ENCODE measurements at regions not wholly inside any gene's neighbourhood (a gene's known extent, or its start where the extent isn't known, plus 50 kb on each side); places are given as distances from the start of the nearest gene placed in this dataset.

- no peak for DNase-seq
These were observed 266.9 kb upstream of the ARID1B start for GRCh38 chr6:156510242-156510641.

- DNase-seq = no peak
These were observed 267.7 kb upstream of the ARID1B start for GRCh38 chr6:156509496-156509895.

GRCh38 chr6:156508923-156509322 is 268.3 kb upstream of the ARID1B start:
- no peak for DNase-seq

- no peak for DNase-seq
These were observed 269.1 kb upstream of the ARID1B start for GRCh38 chr6:156508126-156508525.

DNA sequence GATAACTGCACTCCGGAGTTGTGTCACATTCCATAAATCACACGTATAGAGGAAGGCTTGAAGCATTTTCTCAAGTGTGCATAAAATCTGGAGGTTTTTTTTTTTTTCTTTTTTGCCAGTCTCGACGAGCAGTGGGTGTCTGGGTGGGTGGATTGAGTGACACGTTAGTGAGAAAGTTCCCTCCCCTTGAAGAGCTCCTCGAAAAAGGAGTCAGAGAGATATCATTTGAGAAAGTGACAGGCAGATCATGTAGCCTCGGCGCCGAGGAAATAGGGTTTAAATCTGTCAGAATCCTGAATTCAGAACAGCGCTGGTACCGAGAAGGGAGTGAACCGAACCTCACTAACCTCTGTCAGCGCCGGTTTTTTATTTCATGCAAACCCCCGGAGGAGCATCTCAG is 269.5 kb upstream of the ARID1B start:
- DNase-seq = no peak

GRCh38 chr6:156507106-156507505 is 270.1 kb upstream of the ARID1B start:
- no peak for DNase-seq

DNA sequence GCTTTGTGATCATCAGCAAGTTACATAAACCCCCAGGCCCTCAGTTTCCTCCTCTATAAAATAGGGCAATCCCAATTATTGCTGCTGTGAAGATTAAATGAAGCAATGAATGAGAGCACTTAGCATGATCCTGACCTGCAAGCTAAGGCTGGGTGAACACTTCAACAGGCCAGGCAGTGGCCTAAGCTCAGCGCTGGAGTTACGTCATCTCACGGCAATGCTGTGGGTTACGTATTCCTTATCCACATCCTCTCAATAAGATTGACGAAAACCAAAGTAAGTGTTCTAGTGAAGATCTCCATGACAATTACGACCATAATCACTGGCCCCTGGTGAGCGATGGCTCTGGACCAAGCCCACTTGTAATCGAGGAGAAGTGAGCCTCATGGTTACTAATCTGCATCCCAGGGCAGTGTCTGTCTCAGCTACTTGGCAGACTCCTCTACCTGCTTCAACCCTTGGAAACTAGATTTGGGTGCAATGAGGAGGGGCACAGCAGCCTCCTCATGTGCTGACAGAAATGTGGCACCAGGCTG is 274.1 kb upstream of the ARID1B start:
- DNase-seq = no peak

- DNase-seq = no peak
These were observed 279.6 kb upstream of the ARID1B start for GRCh38 chr6:156497618-156498017.

- no peak for DNase-seq
These were observed 289.3 kb upstream of the ARID1B start for GRCh38 chr6:156487877-156488276.

GRCh38 chr6:156485150-156485549 is 292.0 kb upstream of the ARID1B start:
- no peak for DNase-seq

- DNase-seq = no peak
These were observed 302.6 kb upstream of the ARID1B start for GRCh38 chr6:156474507-156475120.

DNA sequence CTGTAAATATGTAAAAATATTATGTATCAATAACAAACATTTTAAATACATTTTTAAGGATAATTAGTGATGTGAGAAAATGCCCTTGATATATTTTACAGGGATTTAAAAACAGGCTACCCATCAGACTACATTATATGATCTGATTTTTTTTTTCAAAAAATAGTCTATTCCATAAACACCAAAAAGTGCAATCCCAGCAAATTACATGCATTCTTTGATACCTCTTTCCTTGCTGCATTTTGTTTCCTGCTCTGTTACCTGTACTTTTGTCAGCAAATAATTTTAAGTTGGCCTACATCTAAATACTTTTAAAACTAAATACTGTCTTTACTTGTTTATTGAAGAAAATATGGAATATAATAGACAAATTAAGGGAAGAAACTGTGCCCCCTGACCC is 306.2 kb upstream of the ARID1B start:
- no peak for DNase-seq

DNA sequence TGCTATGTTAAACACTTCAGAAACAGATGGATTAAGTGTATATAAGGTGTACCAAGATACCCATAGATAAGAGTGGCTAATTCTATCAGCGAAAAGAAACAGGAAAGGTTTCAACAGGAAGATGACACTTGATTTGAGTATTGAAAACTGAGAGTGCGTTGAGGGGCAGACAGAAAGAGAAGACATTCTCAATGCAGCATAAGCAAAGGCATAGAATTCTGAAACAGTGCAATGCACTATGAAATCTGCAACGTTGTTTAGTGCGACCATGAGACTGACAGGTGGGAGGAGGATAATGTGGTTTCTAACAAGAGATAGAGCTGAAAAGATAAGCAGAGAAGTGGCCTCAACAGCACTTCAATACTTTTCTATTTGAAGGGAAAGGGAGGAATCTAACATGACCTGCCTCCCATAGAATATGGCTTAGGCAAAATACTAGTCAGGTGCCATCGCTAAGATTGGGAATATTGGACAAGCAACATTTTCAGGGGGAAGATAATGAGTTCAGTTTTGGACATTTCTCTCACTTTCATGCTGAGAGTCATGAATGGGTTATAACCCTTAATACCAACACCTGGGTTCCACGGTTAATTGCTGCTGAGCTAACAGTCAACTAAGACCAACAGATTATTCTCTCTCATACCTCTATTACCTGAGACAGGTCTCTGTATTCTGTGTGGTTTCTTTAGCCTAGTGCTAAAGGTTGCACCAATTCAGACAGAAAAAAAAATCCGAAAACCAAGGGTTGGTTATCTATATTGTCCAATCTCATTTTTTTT is 312.9 kb upstream of the ARID1B start:
- no peak for DNase-seq

- DNase-seq = no peak
These were observed 315.5 kb upstream of the ARID1B start for GRCh38 chr6:156461647-156462046.

DNA sequence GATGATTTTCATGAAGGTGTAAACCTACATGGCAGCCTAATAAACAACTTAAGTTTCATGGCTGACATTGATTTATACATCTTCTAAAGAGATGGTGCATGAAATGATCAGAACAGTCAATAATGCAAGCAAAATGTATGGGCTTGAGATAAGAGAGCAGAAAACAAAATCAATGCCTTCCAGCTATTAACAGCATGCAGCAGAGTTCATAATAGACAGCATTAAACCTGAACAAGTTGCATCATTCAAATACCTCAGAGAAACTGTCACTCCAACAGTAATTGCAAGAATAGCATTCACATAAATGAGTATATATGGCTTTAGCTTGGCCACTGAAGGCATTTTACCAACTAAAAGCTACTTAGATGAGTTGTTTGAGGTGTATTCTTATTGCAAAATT is 319.6 kb upstream of the ARID1B start:
- no peak for DNase-seq

- no peak for DNase-seq
These were observed 321.3 kb upstream of the ARID1B start for GRCh38 chr6:156455847-156456246.

- DNase-seq = no peak
These were observed 322.3 kb upstream of the ARID1B start for GRCh38 chr6:156454867-156455266.

- no peak for DNase-seq
These were observed 325.5 kb upstream of the ARID1B start for GRCh38 chr6:156451726-156452125.

- DNase-seq = no peak
These were observed 326.1 kb upstream of the ARID1B start for GRCh38 chr6:156451088-156451487.

- DNase-seq = no peak
These were observed 326.8 kb upstream of the ARID1B start for GRCh38 chr6:156450421-156450820.

DNA sequence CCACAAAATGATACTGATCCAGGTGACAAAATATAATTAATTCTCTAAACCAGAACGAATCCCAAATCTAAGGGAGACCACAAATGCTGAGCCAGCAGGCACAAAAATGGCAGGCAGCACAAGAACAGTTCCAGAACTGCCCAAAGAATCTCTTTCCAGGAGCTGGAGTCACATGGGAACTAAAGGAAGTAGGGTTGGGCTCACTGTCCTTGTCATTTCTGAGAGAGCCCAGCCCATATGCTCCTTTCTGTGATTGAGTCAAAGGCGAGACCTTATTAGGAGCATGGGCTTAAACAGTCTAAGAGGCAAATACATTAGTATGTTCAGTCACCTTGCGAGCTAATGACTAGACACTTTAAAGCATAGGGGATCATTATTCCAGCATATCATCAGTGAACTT is 327.6 kb upstream of the ARID1B start:
- DNase-seq = no peak

DNA sequence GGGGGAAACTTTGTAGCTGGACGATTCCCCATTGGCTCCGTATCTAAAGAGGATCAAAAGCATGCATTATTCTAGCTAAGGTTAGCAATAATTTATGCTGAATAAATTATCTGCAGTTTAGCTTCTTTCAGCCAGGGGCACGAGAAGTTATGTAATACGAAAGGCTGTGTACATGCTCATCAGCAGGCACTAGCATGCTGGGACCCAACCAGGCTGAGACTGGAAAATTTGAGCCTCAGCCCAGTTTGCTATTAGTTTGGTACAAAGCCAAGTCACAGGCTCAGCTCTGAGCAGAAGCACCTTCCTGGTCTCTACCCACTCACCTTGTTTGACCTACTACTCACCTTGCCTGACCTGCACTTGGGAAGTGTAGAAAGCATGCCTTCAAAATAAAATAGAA is 328.1 kb upstream of the ARID1B start:
- DNase-seq = no peak

GRCh38 chr6:156448579-156448978 is 328.6 kb upstream of the ARID1B start:
- no peak for DNase-seq

- DNase-seq = no peak
These were observed 336.5 kb upstream of the ARID1B start for GRCh38 chr6:156440688-156441087.

Data from CD4-positive, alpha-beta T cell treated with Interleukin-1 beta for 1 hour (primary cell).